ENCODE measurements at regions not wholly inside any gene's neighbourhood (a gene's known extent, or its start where the extent isn't known, plus 50 kb on each side); places are given as distances from the start of the nearest gene placed in this dataset.

DNA sequence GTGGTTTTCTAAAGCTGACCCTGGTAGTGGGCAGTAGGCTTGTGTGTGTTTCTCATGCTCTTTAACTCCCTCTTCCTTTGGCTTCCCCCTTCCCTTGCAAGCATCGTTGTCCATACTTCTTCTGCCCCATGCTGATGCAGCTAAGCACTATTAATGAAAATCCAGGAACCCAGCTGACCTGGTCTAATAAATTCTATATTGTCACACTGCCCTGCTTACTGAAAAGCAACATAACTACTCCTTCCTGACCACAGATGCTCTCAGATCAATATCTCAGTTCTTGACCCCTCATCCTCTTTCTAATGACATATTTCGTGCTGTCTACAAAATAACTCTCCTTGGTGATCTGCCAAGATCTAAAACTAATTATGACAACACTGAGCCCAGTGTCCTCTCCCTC lies 405.5 kb downstream of the EFNA5 start:
- TF ChIP-seq, protein P1, sequence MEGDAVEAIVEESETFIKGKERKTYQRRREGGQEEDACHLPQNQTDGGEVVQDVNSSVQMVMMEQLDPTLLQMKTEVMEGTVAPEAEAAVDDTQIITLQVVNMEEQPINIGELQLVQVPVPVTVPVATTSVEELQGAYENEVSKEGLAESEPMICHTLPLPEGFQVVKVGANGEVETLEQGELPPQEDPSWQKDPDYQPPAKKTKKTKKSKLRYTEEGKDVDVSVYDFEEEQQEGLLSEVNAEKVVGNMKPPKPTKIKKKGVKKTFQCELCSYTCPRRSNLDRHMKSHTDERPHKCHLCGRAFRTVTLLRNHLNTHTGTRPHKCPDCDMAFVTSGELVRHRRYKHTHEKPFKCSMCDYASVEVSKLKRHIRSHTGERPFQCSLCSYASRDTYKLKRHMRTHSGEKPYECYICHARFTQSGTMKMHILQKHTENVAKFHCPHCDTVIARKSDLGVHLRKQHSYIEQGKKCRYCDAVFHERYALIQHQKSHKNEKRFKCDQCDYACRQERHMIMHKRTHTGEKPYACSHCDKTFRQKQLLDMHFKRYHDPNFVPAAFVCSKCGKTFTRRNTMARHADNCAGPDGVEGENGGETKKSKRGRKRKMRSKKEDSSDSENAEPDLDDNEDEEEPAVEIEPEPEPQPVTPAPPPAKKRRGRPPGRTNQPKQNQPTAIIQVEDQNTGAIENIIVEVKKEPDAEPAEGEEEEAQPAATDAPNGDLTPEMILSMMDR (IDR thresholded peaks at IDR 0.05; ENCODE audit: insufficient read depth, low read depth, low read length), result no peak
- TF ChIP-seq EZH2 (IDR thresholded peaks at IDR 0.05; ENCODE audit: insufficient read depth, low read length), result no peak

Measured in astrocyte (in vitro differentiated cells and primary cell).